Thoracic aorta (tissue), 2 donors: ENCODE measurements at regions not wholly inside any gene's neighbourhood (a gene's known extent, or its start where the extent isn't known, plus 50 kb on each side); places are given as distances from the start of the nearest gene placed in this dataset.

Experiments used
- ATAC-seq: fragments of 150-250 bp; one replicate; pipeline ENCODE4 v1.8.0; 2017; ENCODE audit warnings: low read depth; ENCODE audit not compliant: insufficient number of reproducible peaks, low FRiP score
- DNase-seq: peaks from one replicate; pipeline ENCODE4 v3.0.0-alpha.2; 2020; ENCODE audit warnings: low spot score
- H3K27ac ChIP-seq, 2 donors: fragments of 200-600 bp; sonication (generic); 1 replicate in 1 of 2; 2 replicates in 1 of 2; pipeline ENCODE4 v1.5.1; 2016; ENCODE audit warnings: mild to moderate bottlenecking in 2 of 2, moderate library complexity in 2 of 2
- H3K27me3 ChIP-seq: fragments of 200-600 bp; sonication (generic); replicated peaks from 2 replicates; pipeline ENCODE4 v1.6.0; 2016; ENCODE audit warnings: mild to moderate bottlenecking; ENCODE audit not compliant: insufficient read depth
- H3K36me3 ChIP-seq: fragments of 200-600 bp; sonication (generic); one replicate; pipeline ENCODE4 v1.5.1; 2016
- H3K4me1 ChIP-seq, 2 donors: fragments of 200-600 bp; sonication (generic); 1 replicate in 1 of 2; 2 replicates in 1 of 2; pipeline versions ENCODE4 v1.5.1 to v1.6.0; 2016; ENCODE audit warnings: low read depth in 2 of 2, mild to moderate bottlenecking in 1 of 2; ENCODE audit not compliant: control insufficient read depth in 1 of 2
- H3K4me3 ChIP-seq: fragments of 200-600 bp; sonication (generic); 2 replicates; pipeline ENCODE4 v1.5.1; 2016; ENCODE audit warnings: mild to moderate bottlenecking
- H3K9me3 ChIP-seq: fragments of 200-600 bp; sonication (generic); 2 replicates; pipeline ENCODE4 v1.5.1; 2016
- TF ChIP-seq, protein P1 (sequence below): fragments of 200-600 bp; sonication (generic); IDR thresholded peaks from one replicate; pipeline ENCODE4 v1.5.1; 2019; ENCODE audit warnings: antibody characterized with exemption

DNA sequence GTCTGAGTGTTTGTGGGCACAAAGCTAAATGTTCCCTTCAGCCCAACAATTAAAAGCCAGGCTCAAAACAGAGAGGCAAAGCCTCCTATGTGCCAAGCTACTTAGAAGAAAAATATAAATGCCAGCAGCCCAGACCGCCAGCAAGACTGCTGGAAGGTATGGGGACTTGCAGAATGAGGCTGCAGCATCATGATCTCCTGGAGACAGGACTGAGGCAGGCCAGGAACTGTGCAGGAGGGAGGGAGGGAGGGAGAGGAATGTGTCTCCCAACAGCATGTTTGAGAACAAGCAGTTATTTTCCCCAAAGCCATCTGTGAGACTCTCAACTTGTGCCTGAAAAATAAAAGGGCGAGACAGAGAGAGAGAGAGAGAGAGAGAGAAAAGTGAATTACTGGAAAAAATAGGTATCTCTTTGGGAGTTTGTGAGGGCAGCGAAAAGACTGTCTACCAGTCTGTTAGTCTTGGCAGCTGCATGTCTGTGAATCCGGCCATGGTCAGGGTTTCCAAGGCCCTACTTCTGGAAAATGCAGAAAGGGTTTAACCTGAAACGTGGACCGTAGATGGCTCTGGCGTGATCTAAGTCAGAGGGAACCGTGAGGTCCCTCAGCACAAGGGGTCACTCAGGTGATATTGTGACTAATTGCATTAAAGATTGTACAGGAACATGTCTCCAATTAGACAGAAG is 139.7 kb upstream of the COL8A1 start:
- DNase-seq (no peak), ATAC-seq (peak; percentile 68)
- Histone ChIP-seq H3K27me3 (no peaks in the 10 kb centered on the region), H3K36me3 (no peaks in the 10 kb centered on the region), H3K27ac (peak overlapping the region; percentile 78 to 88), H3K4me3 (peak overlapping the region; percentile 24), H3K4me1 (peaks cover 26 to 58% of the 10 kb centered on the region in 2 donors), H3K9me3 (no peaks in the 10 kb centered on the region)
- TF ChIP-seq, protein P1, sequence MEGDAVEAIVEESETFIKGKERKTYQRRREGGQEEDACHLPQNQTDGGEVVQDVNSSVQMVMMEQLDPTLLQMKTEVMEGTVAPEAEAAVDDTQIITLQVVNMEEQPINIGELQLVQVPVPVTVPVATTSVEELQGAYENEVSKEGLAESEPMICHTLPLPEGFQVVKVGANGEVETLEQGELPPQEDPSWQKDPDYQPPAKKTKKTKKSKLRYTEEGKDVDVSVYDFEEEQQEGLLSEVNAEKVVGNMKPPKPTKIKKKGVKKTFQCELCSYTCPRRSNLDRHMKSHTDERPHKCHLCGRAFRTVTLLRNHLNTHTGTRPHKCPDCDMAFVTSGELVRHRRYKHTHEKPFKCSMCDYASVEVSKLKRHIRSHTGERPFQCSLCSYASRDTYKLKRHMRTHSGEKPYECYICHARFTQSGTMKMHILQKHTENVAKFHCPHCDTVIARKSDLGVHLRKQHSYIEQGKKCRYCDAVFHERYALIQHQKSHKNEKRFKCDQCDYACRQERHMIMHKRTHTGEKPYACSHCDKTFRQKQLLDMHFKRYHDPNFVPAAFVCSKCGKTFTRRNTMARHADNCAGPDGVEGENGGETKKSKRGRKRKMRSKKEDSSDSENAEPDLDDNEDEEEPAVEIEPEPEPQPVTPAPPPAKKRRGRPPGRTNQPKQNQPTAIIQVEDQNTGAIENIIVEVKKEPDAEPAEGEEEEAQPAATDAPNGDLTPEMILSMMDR, result peak; percentile 54

DNA sequence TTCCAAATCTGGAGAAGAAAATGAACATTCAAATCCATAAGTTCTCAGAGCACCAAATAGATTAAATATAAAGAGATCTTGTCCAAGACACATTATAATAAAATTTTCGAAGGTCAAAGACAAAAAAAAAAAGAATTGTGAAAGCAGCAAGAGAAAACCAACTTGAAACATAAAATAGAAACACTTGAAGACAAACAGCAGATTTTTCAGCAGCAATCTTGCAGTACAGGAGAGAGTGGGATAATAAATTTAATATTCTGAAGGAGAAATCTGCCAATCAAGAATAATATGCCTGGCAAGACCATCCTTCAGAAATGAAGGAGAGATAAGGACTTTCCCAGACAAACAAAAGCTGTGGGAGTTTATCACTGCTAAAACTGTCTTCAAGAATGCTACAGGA is 150.5 kb upstream of the COL8A1 start:
- TF ChIP-seq, protein P1, result no peak
- Histone ChIP-seq H3K27me3 (no peaks in the 10 kb centered on the region), H3K9me3 (peaks cover 8% of the 10 kb centered on the region), H3K36me3 (no peaks in the 10 kb centered on the region), H3K4me1 (no peaks in the 10 kb centered on the region), H3K4me3 (no peak overlapping the region), H3K27ac (no peak overlapping the region)
- DNase-seq, result no peak
- no peak for ATAC-seq

DNA sequence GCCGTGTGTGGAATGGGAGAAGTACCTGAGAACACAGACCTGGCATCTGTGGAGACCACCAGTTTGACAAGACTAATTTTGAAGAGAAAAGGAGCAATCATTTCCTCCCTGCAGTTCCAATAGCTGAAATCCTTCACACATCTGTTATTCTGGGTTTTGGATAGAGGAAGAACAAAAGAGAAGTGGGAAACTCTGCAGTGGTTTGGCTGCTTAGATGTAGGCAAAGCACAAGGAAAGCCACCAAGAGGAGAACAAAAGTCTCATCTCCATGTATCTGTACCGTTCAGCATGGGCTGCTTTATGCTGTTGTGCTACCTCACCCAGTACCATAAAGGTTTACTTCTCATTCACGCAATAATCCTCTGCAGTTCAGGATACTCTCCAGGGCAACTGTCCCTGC is 153.1 kb upstream of the COL8A1 start:
- Histone ChIP-seq H3K9me3 (peaks cover 8% of the 10 kb centered on the region), H3K27me3 (no peaks in the 10 kb centered on the region), H3K4me1 (peaks cover 0 to 6% of the 10 kb centered on the region in 2 donors), H3K27ac (no peak overlapping the region), H3K36me3 (no peaks in the 10 kb centered on the region), H3K4me3 (no peak overlapping the region)
- DNase-seq (no peak), ATAC-seq (no peak)
- TF ChIP-seq, protein P1, result no peak

DNA sequence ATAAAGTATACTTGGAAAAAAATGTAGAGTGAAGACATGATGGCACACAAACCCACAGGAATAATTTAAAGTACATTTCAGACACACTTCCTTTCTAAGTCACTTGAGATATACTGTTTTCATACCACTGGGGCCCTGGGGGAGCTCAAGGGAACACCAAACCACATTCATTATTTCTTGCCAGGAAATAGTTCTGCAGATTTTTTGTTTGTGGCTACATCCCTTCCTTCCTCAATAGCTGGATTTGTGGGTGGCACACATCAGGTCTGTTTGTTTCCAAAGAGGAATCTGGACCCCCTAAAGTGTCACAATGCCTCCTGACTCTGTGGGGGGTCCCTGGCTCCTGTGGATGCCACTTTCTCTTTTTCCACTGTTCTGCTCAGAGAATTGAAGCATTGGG is 153.5 kb upstream of the COL8A1 start:
- Histone ChIP-seq H3K4me3 (no peak overlapping the region), H3K9me3 (peaks cover 8% of the 10 kb centered on the region), H3K4me1 (peaks cover 1 to 10% of the 10 kb centered on the region in 2 donors), H3K36me3 (no peaks in the 10 kb centered on the region), H3K27ac (no peak overlapping the region), H3K27me3 (no peaks in the 10 kb centered on the region)
- no peak for ATAC-seq
- DNase-seq, result no peak
- TF ChIP-seq, protein P1, result no peak

DNA sequence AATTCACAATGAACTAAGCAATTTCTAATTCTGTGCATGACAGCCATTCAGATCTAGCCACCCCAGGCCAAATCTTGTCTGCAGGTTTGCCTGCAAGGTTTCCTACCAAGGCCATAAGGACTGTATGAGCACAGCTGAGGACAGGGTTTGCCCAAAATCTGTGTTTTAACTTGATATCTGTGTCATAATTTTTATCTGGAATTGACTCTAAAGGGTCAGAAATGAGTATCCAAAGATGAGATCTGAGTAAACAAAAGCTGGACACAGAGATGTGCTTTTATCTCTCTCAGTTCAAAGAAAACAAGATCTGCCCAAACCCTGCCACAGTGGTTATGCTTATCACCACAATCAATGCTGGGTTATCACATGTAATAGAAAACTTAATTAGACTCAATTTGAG is 154.6 kb upstream of the COL8A1 start:
- DNase-seq (no peak), ATAC-seq (no peak)

More for the DNA sequence above, 154.6 kb upstream of the COL8A1 start:
- no peak overlapping the region for H3K27ac ChIP-seq
- TF ChIP-seq, protein P1, result no peak
- H3K4me1 ChIP-seq, result peaks cover 5 to 12% of the 10 kb centered on the region in 2 donors
- no peaks in the 10 kb centered on the region for H3K27me3 ChIP-seq
- H3K36me3 ChIP-seq, result no peaks in the 10 kb centered on the region
- H3K4me3 ChIP-seq, result no peak overlapping the region
- H3K9me3 ChIP-seq, result peaks cover 8% of the 10 kb centered on the region
